DND-41 (cell line): ENCODE measurements at regions not wholly inside any gene's neighbourhood (a gene's known extent, or its start where the extent isn't known, plus 50 kb on each side); places are given as distances from the start of the nearest gene placed in this dataset.

Source experiments
- ATAC-seq: fragments of 200-7000 bp; cut with Tn5 transposase; 3 replicates; pipeline ENCODE4 v1.9.1; 2021; ENCODE audit warnings: low read depth; ENCODE audit not compliant: insufficient read depth
- DNase-seq: peaks from one replicate; pipeline ENCODE4 v3.0.0-alpha.2; 2020
- H2AFZ ChIP-seq: 2 replicates; pipeline ENCODE4 v1.6.0; 2012; ENCODE audit warnings: low read depth, low read length
- H3K27ac ChIP-seq: 2 replicates; pipeline ENCODE4 v1.5.1; 2012; ENCODE audit warnings: low read length, inconsistent platforms
- H3K27me3 ChIP-seq: fragments of 200-600 bp; sonication (generic); 2 replicates; pipeline ENCODE4 v1.6.0; 2012; ENCODE audit warnings: low read length, mild to moderate bottlenecking, inconsistent platforms; ENCODE audit not compliant: insufficient read depth, poor library complexity
- H3K36me3 ChIP-seq: 2 replicates; pipeline ENCODE4 v1.5.1; 2012; ENCODE audit warnings: low read length, inconsistent platforms; ENCODE audit not compliant: insufficient read depth
- H3K4me1 ChIP-seq: 2 replicates; pipeline ENCODE4 v1.5.1; 2012; ENCODE audit warnings: mild to moderate bottlenecking, low read length; ENCODE audit not compliant: insufficient read depth
- H3K4me2 ChIP-seq: 2 replicates; pipeline ENCODE4 v1.6.0; 2012; ENCODE audit warnings: mild to moderate bottlenecking, moderate library complexity, low read length, inconsistent platforms; ENCODE audit not compliant: insufficient read depth
- H3K4me3 ChIP-seq, 2 experiments: fragments of 200-600 bp in 1 of 2; shearing (Covaris generic) in 1 of 2; 2 replicates each; pipeline ENCODE4 v1.5.1; 2012 to 2016; ENCODE audit warnings: inconsistent platforms in 2 of 2, low read length in 2 of 2, mild to moderate bottlenecking in 2 of 2, low read depth in 1 of 2, moderate library complexity in 1 of 2
- H3K79me2 ChIP-seq: 2 replicates; pipeline ENCODE4 v1.6.0; 2012; ENCODE audit warnings: low read length, inconsistent platforms; ENCODE audit not compliant: insufficient read depth
- H3K9ac ChIP-seq: 2 replicates; pipeline ENCODE4 v1.6.0; 2012; ENCODE audit warnings: low read depth, mild to moderate bottlenecking, inconsistent platforms, low read length, moderate library complexity
- H3K9me3 ChIP-seq: 2 replicates; pipeline ENCODE4 v1.5.1; 2012; ENCODE audit warnings: low read length, moderate library complexity, mild to moderate bottlenecking, inconsistent platforms; ENCODE audit not compliant: insufficient read depth, severe bottlenecking
- H4K20me1 ChIP-seq: 2 replicates; pipeline ENCODE4 v1.6.0; 2012; ENCODE audit warnings: low read length; ENCODE audit not compliant: insufficient read depth
- CTCF ChIP-seq: IDR thresholded peaks from 2 replicates; pipeline ENCODE4 v1.5.1; 2012; ENCODE audit warnings: borderline replicate concordance, low read length, moderate library complexity, mild to moderate bottlenecking; ENCODE audit not compliant: poor library complexity, severe bottlenecking; ENCODE audit errors: extremely low read depth
- EZH2 ChIP-seq: IDR thresholded peaks from 3 replicates; pipeline ENCODE4 v1.6.1; 2012; ENCODE audit warnings: borderline replicate concordance, low read depth, mild to moderate bottlenecking, moderate library complexity, low read length, inconsistent platforms; ENCODE audit not compliant: severe bottlenecking

GRCh38 chr9:90016272-90016671 lies 411.5 kb downstream of the GADD45G start:
- TF ChIP-seq CTCF, result no peak
- no peak for TF ChIP-seq EZH2
- DNase-seq (no peak), ATAC-seq (no peak)

DNA sequence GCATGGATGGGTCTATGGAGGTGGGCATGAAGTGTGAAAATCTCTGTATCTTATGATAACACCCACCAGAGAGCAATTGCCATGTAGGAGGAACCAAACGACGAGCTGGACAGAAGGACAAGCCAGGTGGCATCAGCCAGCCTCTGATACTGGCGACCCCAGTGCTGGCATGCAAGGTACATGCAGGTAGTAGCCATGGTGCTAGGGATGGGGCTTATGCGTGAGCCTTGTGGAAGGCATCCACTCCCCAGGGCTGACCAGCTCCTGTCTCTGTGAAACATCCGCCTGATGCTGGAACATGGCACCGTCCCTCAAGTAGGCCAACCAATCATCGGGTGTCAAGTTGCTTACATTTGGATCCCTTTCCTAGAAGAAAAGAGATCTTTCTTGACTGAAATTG lies 412.9 kb downstream of the GADD45G start:
- DNase-seq (no peak), ATAC-seq (no peak)
- Histone ChIP-seq H3K9ac (no peak overlapping the region), H3K4me3 (no peak overlapping the region), H2AFZ (no peak overlapping the region), H3K4me1 (no peaks in the 10 kb centered on the region), H3K27me3 (no peaks in the 10 kb centered on the region), H3K27ac (no peak overlapping the region), H3K79me2 (no peaks in the 10 kb centered on the region), H3K9me3 (no peaks in the 10 kb centered on the region), H3K4me2 (no peak overlapping the region), H3K36me3 (no peaks in the 10 kb centered on the region), H4K20me1 (no peaks in the 10 kb centered on the region)
- TF ChIP-seq CTCF (no peak), EZH2 (no peak)

More at GRCh38 chr9:90016272-90016671, 411.5 kb downstream of the GADD45G start:
- H3K9ac ChIP-seq, result no peak overlapping the region
- no peak overlapping the region for H2AFZ ChIP-seq
- no peaks in the 10 kb centered on the region for H4K20me1 ChIP-seq
- no peaks in the 10 kb centered on the region for H3K9me3 ChIP-seq
- no peaks in the 10 kb centered on the region for H3K27me3 ChIP-seq
- H3K36me3 ChIP-seq, result no peaks in the 10 kb centered on the region
- no peak overlapping the region for H3K4me2 ChIP-seq
- H3K27ac ChIP-seq, result no peak overlapping the region
- no peak overlapping the region for H3K4me3 ChIP-seq
- H3K79me2 ChIP-seq, result no peaks in the 10 kb centered on the region
- H3K4me1 ChIP-seq, result no peaks in the 10 kb centered on the region

DNA sequence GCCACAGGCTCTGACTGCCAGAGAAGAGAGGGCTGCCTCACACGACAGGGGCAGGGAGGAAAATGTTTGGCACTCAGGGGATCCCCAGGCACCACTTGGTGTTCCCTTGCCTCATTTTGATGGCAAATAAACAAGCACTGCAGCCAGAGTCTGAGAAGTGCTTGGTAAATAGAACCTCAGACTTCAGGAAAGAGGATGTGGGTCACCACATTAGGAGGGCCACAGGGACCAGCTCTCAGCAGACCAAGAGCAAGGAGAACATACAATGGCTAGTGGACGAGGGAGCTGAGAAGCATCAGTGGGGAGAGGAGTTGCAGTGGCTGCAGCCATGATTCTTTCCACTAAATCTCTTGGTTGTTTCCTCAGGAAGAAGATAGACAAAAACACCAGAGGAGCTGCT lies 413.9 kb downstream of the GADD45G start:
- Histone ChIP-seq H3K79me2 (no peaks in the 10 kb centered on the region), H3K9me3 (no peaks in the 10 kb centered on the region), H3K4me2 (no peak overlapping the region), H4K20me1 (no peaks in the 10 kb centered on the region), H3K9ac (no peak overlapping the region), H3K4me3 (no peak overlapping the region), H3K27ac (no peak overlapping the region), H3K4me1 (no peaks in the 10 kb centered on the region), H2AFZ (no peak overlapping the region), H3K36me3 (no peaks in the 10 kb centered on the region), H3K27me3 (no peaks in the 10 kb centered on the region)
- DNase-seq (no peak), ATAC-seq (no peak)
- TF ChIP-seq EZH2 (no peak), CTCF (no peak)

DNA sequence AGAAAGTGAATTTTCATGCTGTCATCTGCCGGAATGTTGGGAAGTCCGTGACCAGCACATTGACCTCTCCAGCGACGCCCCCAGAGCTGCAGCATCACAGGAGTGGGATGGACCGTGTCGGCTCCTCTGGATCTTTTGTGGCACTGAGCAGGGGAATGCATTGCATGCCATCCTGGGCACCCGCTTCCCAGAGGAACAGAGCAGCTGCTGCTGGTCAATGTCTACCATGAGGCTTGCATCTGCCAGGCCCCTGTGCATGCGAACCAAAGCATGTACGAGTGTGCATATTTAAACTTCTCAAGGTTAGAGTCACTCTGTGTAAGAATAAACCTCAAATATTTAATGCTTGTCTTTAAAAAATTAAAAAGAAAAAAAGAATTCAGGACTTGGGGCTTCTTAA lies 414.8 kb downstream of the GADD45G start:
- no peak overlapping the region for H3K9ac ChIP-seq

More for the DNA sequence above, 414.8 kb downstream of the GADD45G start:
- Histone ChIP-seq H3K79me2 (no peaks in the 10 kb centered on the region), H3K27me3 (no peaks in the 10 kb centered on the region), H2AFZ (no peak overlapping the region), H3K4me3 (no peak overlapping the region), H3K36me3 (no peaks in the 10 kb centered on the region), H4K20me1 (no peaks in the 10 kb centered on the region), H3K9me3 (no peaks in the 10 kb centered on the region), H3K27ac (no peak overlapping the region), H3K4me2 (no peak overlapping the region), H3K4me1 (no peaks in the 10 kb centered on the region)
- TF ChIP-seq EZH2 (no peak), CTCF (no peak)
- ATAC-seq (no peak), DNase-seq (no peak)
